Liver (tissue), 8 donors: ENCODE measurements at regions not wholly inside any gene's neighbourhood (a gene's known extent, or its start where the extent isn't known, plus 50 kb on each side); places are given as distances from the start of the nearest gene placed in this dataset.

Experiments used
- DNase-seq: peaks from one replicate; pipeline ENCODE4 v3.0.0-alpha.2; 2017; ENCODE audit warnings: low spot score
- H3K27ac ChIP-seq, 2 donors: one replicate each; pipeline ENCODE4 v1.7.0; 2013; ENCODE audit warnings: inconsistent platforms in 2 of 2, low read length in 2 of 2, control low read depth in 1 of 2, low read depth in 1 of 2, mild to moderate bottlenecking in 1 of 2
- H3K27me3 ChIP-seq, 4 donors: one replicate each; pipeline versions ENCODE4 v1.6.1 to v1.7.0; 2013; ENCODE audit warnings: low read length in 3 of 4, inconsistent platforms in 1 of 4, mild to moderate bottlenecking in 1 of 4, moderate library complexity in 1 of 4; ENCODE audit not compliant: control insufficient read depth in 4 of 4, insufficient read depth in 4 of 4
- H3K36me3 ChIP-seq, 4 donors: one replicate each; pipeline versions ENCODE4 v1.6.1 to v1.7.0; 2013; ENCODE audit warnings: low read length in 3 of 4, mild to moderate bottlenecking in 3 of 4, low read depth in 1 of 4, moderate library complexity in 1 of 4; ENCODE audit not compliant: control insufficient read depth in 4 of 4, insufficient read depth in 3 of 4
- H3K4me1 ChIP-seq, 4 donors: one replicate each; pipeline versions ENCODE4 v1.6.1 to v1.7.0; 2013; ENCODE audit warnings: low read length in 3 of 4, mild to moderate bottlenecking in 3 of 4, moderate library complexity in 1 of 4; ENCODE audit not compliant: control insufficient read depth in 4 of 4, insufficient read depth in 4 of 4
- H3K4me3 ChIP-seq, 3 donors: one replicate each; pipeline versions ENCODE4 v1.6.1 to v1.7.0; 2013; ENCODE audit warnings: low read length in 3 of 3, control low read depth in 1 of 3, low read depth in 1 of 3, mild to moderate bottlenecking in 1 of 3
- H3K9ac ChIP-seq, 2 donors: one replicate each; pipeline ENCODE4 v1.7.0; 2013; ENCODE audit warnings: low read length in 2 of 2, mild to moderate bottlenecking in 2 of 2, moderate library complexity in 2 of 2, control low read depth in 1 of 2, low read depth in 1 of 2
- H3K9me3 ChIP-seq, 4 donors: one replicate each; pipeline versions ENCODE4 v1.6.1 to v1.7.0; 2013; ENCODE audit warnings: low read length in 3 of 4; ENCODE audit not compliant: control insufficient read depth in 4 of 4
- ATF3 ChIP-seq: IDR thresholded peaks from 2 replicates; pipeline ENCODE4 v1.6.1; 2016; ENCODE audit warnings: antibody characterized with exemption
- EGR1 ChIP-seq, 2 donors: IDR thresholded peaks; 2 replicates each; pipeline ENCODE4 v1.6.1; 2016 to 2018; ENCODE audit warnings: antibody characterized with exemption in 2 of 2, low read depth in 2 of 2
- FOXA1 ChIP-seq: IDR thresholded peaks from 2 replicates; pipeline ENCODE4 v1.6.1; 2016; ENCODE audit warnings: antibody characterized with exemption
- FOXA2 ChIP-seq: IDR thresholded peaks from 2 replicates; pipeline ENCODE4 v1.6.1; 2016; ENCODE audit warnings: antibody characterized with exemption
- GABPA ChIP-seq, 2 donors: IDR thresholded peaks in 1 of 2; conservative IDR thresholded peaks in 1 of 2; 2 replicates each; pipeline ENCODE4 v1.6.1; 2016; ENCODE audit warnings: antibody characterized with exemption in 2 of 2, mild to moderate bottlenecking in 1 of 2, moderate library complexity in 1 of 2
- HNF4A ChIP-seq, 2 donors: conservative IDR thresholded peaks; 2 replicates each; pipeline ENCODE4 v1.6.1; 2016; ENCODE audit warnings: antibody characterized with exemption in 2 of 2, mild to moderate bottlenecking in 2 of 2
- HNF4G ChIP-seq: IDR thresholded peaks from 2 replicates; pipeline ENCODE4 v1.6.1; 2016; ENCODE audit warnings: antibody characterized with exemption
- JUND ChIP-seq, 2 donors: IDR thresholded peaks; 2 replicates each; pipeline ENCODE4 v1.6.1; 2016; ENCODE audit warnings: antibody characterized with exemption in 2 of 2
- MAX ChIP-seq: IDR thresholded peaks from 2 replicates; pipeline ENCODE4 v1.6.1; 2016; ENCODE audit warnings: antibody characterized with exemption
- NR2F2 ChIP-seq: IDR thresholded peaks from 2 replicates; pipeline ENCODE4 v1.6.1; 2016; ENCODE audit warnings: antibody characterized with exemption
- RAD21 ChIP-seq, 2 donors: IDR thresholded peaks; 2 replicates each; pipeline ENCODE4 v1.6.1; 2016; ENCODE audit warnings: antibody characterized with exemption in 2 of 2, mild to moderate bottlenecking in 2 of 2
- REST ChIP-seq: IDR thresholded peaks from 2 replicates; pipeline ENCODE4 v1.6.1; 2016; ENCODE audit warnings: antibody characterized with exemption, mild to moderate bottlenecking
- RXRA ChIP-seq, 2 donors: IDR thresholded peaks; 2 replicates each; pipeline ENCODE4 v1.6.1; 2017 to 2018; ENCODE audit warnings: antibody characterized with exemption in 2 of 2, mild to moderate bottlenecking in 1 of 2
- SP1 ChIP-seq: IDR thresholded peaks from 2 replicates; pipeline ENCODE4 v1.6.1; 2018; ENCODE audit warnings: antibody characterized with exemption, mild to moderate bottlenecking
- TAF1 ChIP-seq: conservative IDR thresholded peaks from 2 replicates; pipeline ENCODE4 v1.6.1; 2016; ENCODE audit warnings: antibody characterized with exemption, mild to moderate bottlenecking
- YY1 ChIP-seq: IDR thresholded peaks from 2 replicates; pipeline ENCODE4 v1.6.1; 2016; ENCODE audit warnings: antibody characterized with exemption, mild to moderate bottlenecking
- WGBS: extraction: QIAGEN DNeasy Blood & Tissue Kit; methylation state at CpG from one replicate; pipeline ENCODE4 v1.1.7; 2013; 5-methylcytosine and 5-hydroxymethylcytosine counted together
- TF ChIP-seq, protein P1 (sequence below): IDR thresholded peaks from 2 replicates; pipeline ENCODE4 v1.6.1; 2016; ENCODE audit warnings: antibody characterized with exemption
- TF ChIP-seq, protein P2 (sequence below): fragments of 150-350 bp; IDR thresholded peaks from 2 replicates; pipeline ENCODE4 v1.5.1; 2017; ENCODE audit warnings: improper control_type of control experiment, low read depth, low read length; ENCODE audit not compliant: missing input control
- donor health status: healthy.
- donor health status: healthy.
- donor health status: healthy.
- donor health status: healthy.
- donor health status: healthy.

- no peak overlapping the region for H3K9ac ChIP-seq
- 42% methylated on average over 7 of the region's 7 CpGs for WGBS
- no peaks in the 10 kb centered on the region for H3K9me3 ChIP-seq
- no peak for DNase-seq
- H3K4me3 ChIP-seq, result no peak overlapping the region
- H3K4me1 ChIP-seq, result no peaks in the 10 kb centered on the region
- no peaks in the 10 kb centered on the region for H3K36me3 ChIP-seq
- H3K27me3 ChIP-seq, result peaks cover 0 to 5% (median 2%) of the 10 kb centered on the region in 4 donors
- no peak overlapping the region for H3K27ac ChIP-seq
- TF ChIP-seq RAD21 (IDR thresholded peaks at IDR 0.05) (no peak), HNF4G (no peak), SP1 (no peak), TAF1 (no peak), GABPA (IDR thresholded peaks at IDR 0.05 in 1 of 2, conservative IDR thresholded peaks at IDR 0.05 in 1 of 2) (no peak), RXRA (IDR thresholded peaks at IDR 0.05) (no peak), MAX (no peak), JUND (IDR thresholded peaks at IDR 0.05) (no peak), FOXA2 (no peak), YY1 (no peak), HNF4A (conservative IDR thresholded peaks at IDR 0.05) (no peak), FOXA1 (no peak), EGR1 (IDR thresholded peaks at IDR 0.05; ENCODE audit: low read depth in 2 of 2) (no peak), ATF3 (no peak), REST (no peak), NR2F2 (no peak)
- TF ChIP-seq, protein P1, sequence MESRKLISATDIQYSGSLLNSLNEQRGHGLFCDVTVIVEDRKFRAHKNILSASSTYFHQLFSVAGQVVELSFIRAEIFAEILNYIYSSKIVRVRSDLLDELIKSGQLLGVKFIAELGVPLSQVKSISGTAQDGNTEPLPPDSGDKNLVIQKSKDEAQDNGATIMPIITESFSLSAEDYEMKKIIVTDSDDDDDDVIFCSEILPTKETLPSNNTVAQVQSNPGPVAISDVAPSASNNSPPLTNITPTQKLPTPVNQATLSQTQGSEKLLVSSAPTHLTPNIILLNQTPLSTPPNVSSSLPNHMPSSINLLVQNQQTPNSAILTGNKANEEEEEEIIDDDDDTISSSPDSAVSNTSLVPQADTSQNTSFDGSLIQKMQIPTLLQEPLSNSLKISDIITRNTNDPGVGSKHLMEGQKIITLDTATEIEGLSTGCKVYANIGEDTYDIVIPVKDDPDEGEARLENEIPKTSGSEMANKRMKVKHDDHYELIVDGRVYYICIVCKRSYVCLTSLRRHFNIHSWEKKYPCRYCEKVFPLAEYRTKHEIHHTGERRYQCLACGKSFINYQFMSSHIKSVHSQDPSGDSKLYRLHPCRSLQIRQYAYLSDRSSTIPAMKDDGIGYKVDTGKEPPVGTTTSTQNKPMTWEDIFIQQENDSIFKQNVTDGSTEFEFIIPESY, result no peak
- TF ChIP-seq, protein P2, sequence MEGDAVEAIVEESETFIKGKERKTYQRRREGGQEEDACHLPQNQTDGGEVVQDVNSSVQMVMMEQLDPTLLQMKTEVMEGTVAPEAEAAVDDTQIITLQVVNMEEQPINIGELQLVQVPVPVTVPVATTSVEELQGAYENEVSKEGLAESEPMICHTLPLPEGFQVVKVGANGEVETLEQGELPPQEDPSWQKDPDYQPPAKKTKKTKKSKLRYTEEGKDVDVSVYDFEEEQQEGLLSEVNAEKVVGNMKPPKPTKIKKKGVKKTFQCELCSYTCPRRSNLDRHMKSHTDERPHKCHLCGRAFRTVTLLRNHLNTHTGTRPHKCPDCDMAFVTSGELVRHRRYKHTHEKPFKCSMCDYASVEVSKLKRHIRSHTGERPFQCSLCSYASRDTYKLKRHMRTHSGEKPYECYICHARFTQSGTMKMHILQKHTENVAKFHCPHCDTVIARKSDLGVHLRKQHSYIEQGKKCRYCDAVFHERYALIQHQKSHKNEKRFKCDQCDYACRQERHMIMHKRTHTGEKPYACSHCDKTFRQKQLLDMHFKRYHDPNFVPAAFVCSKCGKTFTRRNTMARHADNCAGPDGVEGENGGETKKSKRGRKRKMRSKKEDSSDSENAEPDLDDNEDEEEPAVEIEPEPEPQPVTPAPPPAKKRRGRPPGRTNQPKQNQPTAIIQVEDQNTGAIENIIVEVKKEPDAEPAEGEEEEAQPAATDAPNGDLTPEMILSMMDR, result no peak
Observed at GRCh38 chr3:117400303-117400702, 690.7 kb downstream of the TUSC7 start.

GRCh38 chr3:117404141-117404540, 694.6 kb downstream of the TUSC7 start:
- no peak overlapping the region for H3K4me3 ChIP-seq
- no peaks in the 10 kb centered on the region for H3K9me3 ChIP-seq
- no peak overlapping the region for H3K9ac ChIP-seq
- no peaks in the 10 kb centered on the region for H3K36me3 ChIP-seq
- DNase-seq, result no peak
- peaks cover 0 to 2% (median 0%) of the 10 kb centered on the region in 4 donors for H3K27me3 ChIP-seq
- no peak overlapping the region for H3K27ac ChIP-seq
- no peaks in the 10 kb centered on the region for H3K4me1 ChIP-seq
- TF ChIP-seq, protein P1, result no peak
- TF ChIP-seq JUND (IDR thresholded peaks at IDR 0.05) (no peak), YY1 (no peak), SP1 (no peak), MAX (no peak), RXRA (IDR thresholded peaks at IDR 0.05) (no peak), NR2F2 (no peak), RAD21 (IDR thresholded peaks at IDR 0.05) (no peak), FOXA2 (no peak), GABPA (IDR thresholded peaks at IDR 0.05 in 1 of 2, conservative IDR thresholded peaks at IDR 0.05 in 1 of 2) (no peak), TAF1 (no peak), EGR1 (IDR thresholded peaks at IDR 0.05; ENCODE audit: low read depth in 2 of 2) (no peak), ATF3 (no peak), HNF4A (conservative IDR thresholded peaks at IDR 0.05) (no peak), FOXA1 (no peak), HNF4G (no peak)
- TF ChIP-seq, protein P2, result no peak
